ENCODE measurements at regions not wholly inside any gene's neighbourhood (a gene's known extent, or its start where the extent isn't known, plus 50 kb on each side); places are given as distances from the start of the nearest gene placed in this dataset.

DNA sequence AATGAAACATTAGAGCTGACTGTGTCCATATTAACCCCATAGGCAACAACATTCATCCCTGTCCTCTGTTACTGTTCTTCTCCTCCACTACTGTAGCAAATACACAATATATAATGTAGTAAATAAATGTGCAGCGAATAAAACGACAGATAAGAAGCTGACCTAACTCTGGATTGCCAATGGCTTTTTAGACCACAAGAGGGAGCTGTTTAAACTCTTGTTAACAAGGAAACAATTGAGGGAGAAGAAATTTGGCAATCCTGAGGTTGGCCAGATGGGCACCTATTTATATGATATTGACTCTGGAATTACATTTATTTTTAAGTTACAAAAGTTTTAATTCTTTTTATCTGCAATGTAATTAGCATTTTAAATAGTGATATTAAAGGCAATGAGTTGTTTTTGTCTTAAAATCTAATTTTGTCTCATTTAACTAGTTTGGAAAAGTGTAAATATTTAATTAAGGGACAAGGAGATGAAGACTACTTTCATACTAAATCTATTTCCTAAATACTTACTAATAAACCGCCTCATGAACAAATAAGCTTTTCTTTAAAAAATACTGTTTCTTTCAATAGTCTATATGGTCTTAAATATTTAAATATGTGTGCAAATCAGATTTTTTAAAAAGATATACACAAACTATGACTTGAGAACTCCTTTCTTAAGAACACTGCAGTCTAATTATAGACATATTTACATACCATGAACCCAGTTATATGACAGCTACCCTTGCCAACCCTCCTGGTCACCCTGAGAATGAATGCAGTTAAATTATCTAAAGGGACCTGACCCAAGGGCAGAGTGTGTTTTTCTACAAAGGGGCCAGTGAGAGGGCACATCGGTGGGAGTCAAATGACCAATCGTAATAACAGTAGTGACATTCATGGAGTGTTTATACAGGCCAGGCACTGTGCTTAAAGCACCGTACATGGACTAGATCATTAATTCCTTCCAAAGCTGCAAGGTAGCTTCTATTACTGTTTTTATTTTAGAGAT lies 52.9 kb upstream of the HPF1 start:
- Histone ChIP-seq H3K4me1 (ENCODE audit: control insufficient read depth in 2 of 3, insufficient read depth in 2 of 3, low read depth in 1 of 3, low read length in 3 of 3) (no peaks in the 10 kb centered on the region), H3K27me3 (ENCODE audit: control insufficient read depth, insufficient read depth, low read length) (no peaks in the 10 kb centered on the region), H3K4me3 (ENCODE audit: low read length in 3 of 3) (no peak overlapping the region), H3K9me3 (ENCODE audit: control insufficient read depth in 2 of 3, insufficient read depth in 1 of 3, low read length in 3 of 3) (no peaks in the 10 kb centered on the region), H3K27ac (ENCODE audit: low read depth in 2 of 2, low read length in 2 of 2) (no peak overlapping the region), H3K9ac (ENCODE audit: low read length in 3 of 3) (no peak overlapping the region), H3K36me3 (ENCODE audit: control insufficient read depth in 2 of 3, insufficient read depth in 3 of 3, low read length in 3 of 3) (no peaks in the 10 kb centered on the region)
- FAIRE-seq (peak; percentile 98), DNase-seq (peak in 3 of 5 donors; percentile 25 to 91 (median 85))
- TF ChIP-seq, protein P1, sequence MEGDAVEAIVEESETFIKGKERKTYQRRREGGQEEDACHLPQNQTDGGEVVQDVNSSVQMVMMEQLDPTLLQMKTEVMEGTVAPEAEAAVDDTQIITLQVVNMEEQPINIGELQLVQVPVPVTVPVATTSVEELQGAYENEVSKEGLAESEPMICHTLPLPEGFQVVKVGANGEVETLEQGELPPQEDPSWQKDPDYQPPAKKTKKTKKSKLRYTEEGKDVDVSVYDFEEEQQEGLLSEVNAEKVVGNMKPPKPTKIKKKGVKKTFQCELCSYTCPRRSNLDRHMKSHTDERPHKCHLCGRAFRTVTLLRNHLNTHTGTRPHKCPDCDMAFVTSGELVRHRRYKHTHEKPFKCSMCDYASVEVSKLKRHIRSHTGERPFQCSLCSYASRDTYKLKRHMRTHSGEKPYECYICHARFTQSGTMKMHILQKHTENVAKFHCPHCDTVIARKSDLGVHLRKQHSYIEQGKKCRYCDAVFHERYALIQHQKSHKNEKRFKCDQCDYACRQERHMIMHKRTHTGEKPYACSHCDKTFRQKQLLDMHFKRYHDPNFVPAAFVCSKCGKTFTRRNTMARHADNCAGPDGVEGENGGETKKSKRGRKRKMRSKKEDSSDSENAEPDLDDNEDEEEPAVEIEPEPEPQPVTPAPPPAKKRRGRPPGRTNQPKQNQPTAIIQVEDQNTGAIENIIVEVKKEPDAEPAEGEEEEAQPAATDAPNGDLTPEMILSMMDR (IDR thresholded peaks at IDR 0.05; ENCODE audit: borderline replicate concordance, extremely low read depth, insufficient read depth) = peak; percentile 81
- intact Hi-C loops (cut with DNase I) = loop anchor here (5.0 kb wide), 1 partner anchor 232 kb away; no protein-coding TSS in a partner anchor

- intact Hi-C loops (cut with DNase I) = no loop called here
- Histone ChIP-seq H3K27ac (ENCODE audit: low read depth in 2 of 2, low read length in 2 of 2) (no peak overlapping the region), H3K4me3 (ENCODE audit: low read length in 3 of 3) (no peak overlapping the region), H3K4me1 (ENCODE audit: control insufficient read depth in 2 of 3, insufficient read depth in 2 of 3, low read depth in 1 of 3, low read length in 3 of 3) (no peaks in the 10 kb centered on the region), H3K36me3 (ENCODE audit: control insufficient read depth in 2 of 3, insufficient read depth in 3 of 3, low read length in 3 of 3) (no peaks in the 10 kb centered on the region), H3K9me3 (ENCODE audit: control insufficient read depth in 2 of 3, insufficient read depth in 1 of 3, low read length in 3 of 3) (no peaks in the 10 kb centered on the region), H3K27me3 (ENCODE audit: control insufficient read depth, insufficient read depth, low read length) (no peaks in the 10 kb centered on the region), H3K9ac (ENCODE audit: low read length in 3 of 3) (no peak overlapping the region)
- no peak for DNase-seq
- TF ChIP-seq, protein P1 (IDR thresholded peaks at IDR 0.05; ENCODE audit: borderline replicate concordance, extremely low read depth, insufficient read depth) = no peak
- no peak for FAIRE-seq
These were observed 50.3 kb upstream of the HPF1 start for GRCh38 chr4:169807934-169808509.
